BE2C (cell line): ENCODE measurements at regions not wholly inside any gene's neighbourhood (a gene's known extent, or its start where the extent isn't known, plus 50 kb on each side); places are given as distances from the start of the nearest gene placed in this dataset.

Source experiments
- DNase-seq: peaks from one replicate; pipeline ENCODE4 v3.0.0-alpha.2; 2020
- H3K27me3 ChIP-seq: fragments of 250-450 bp; sonication (Bioruptor Pico); 2 replicates; pipeline ENCODE4 v1.5.1; 2020; ENCODE audit warnings: mild to moderate bottlenecking
- H3K36me3 ChIP-seq: fragments of 250-450 bp; sonication (Bioruptor Pico); 2 replicates; pipeline ENCODE4 v1.5.1; 2020; ENCODE audit warnings: mild to moderate bottlenecking
- H3K4me1 ChIP-seq: fragments of 250-450 bp; sonication (Bioruptor Pico); 2 replicates; pipeline ENCODE4 v1.5.1; 2020
- H3K4me3 ChIP-seq: 2 replicates; pipeline ENCODE4 v1.5.1; 2011; ENCODE audit warnings: low read depth, low read length
- H3K9me3 ChIP-seq: fragments of 250-450 bp; sonication (Bioruptor Pico); 2 replicates; pipeline ENCODE4 v1.5.1; 2020
- TF ChIP-seq, protein P1 (sequence below): IDR thresholded peaks from 2 replicates; pipeline ENCODE4 v1.5.1; 2012; ENCODE audit warnings: mild to moderate bottlenecking, low read depth, low read length

GRCh38 chr3:1907911-1908310, 190.8 kb upstream of the CNTN4 start:
- no peaks in the 10 kb centered on the region for H3K4me1 ChIP-seq
- H3K36me3 ChIP-seq = no peaks in the 10 kb centered on the region
- no peak for DNase-seq
- H3K4me3 ChIP-seq = no peak overlapping the region
- H3K27me3 ChIP-seq = no peaks in the 10 kb centered on the region
- TF ChIP-seq, protein P1, sequence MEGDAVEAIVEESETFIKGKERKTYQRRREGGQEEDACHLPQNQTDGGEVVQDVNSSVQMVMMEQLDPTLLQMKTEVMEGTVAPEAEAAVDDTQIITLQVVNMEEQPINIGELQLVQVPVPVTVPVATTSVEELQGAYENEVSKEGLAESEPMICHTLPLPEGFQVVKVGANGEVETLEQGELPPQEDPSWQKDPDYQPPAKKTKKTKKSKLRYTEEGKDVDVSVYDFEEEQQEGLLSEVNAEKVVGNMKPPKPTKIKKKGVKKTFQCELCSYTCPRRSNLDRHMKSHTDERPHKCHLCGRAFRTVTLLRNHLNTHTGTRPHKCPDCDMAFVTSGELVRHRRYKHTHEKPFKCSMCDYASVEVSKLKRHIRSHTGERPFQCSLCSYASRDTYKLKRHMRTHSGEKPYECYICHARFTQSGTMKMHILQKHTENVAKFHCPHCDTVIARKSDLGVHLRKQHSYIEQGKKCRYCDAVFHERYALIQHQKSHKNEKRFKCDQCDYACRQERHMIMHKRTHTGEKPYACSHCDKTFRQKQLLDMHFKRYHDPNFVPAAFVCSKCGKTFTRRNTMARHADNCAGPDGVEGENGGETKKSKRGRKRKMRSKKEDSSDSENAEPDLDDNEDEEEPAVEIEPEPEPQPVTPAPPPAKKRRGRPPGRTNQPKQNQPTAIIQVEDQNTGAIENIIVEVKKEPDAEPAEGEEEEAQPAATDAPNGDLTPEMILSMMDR = no peak
- no peaks in the 10 kb centered on the region for H3K9me3 ChIP-seq

- DNase-seq = no peak
- TF ChIP-seq, protein P1 = no peak
- no peaks in the 10 kb centered on the region for H3K27me3 ChIP-seq
- no peak overlapping the region for H3K4me3 ChIP-seq
- no peaks in the 10 kb centered on the region for H3K9me3 ChIP-seq
- H3K36me3 ChIP-seq = no peaks in the 10 kb centered on the region
- H3K4me1 ChIP-seq = no peaks in the 10 kb centered on the region
These were observed 189.8 kb upstream of the CNTN4 start for GRCh38 chr3:1908651-1909445.

DNA sequence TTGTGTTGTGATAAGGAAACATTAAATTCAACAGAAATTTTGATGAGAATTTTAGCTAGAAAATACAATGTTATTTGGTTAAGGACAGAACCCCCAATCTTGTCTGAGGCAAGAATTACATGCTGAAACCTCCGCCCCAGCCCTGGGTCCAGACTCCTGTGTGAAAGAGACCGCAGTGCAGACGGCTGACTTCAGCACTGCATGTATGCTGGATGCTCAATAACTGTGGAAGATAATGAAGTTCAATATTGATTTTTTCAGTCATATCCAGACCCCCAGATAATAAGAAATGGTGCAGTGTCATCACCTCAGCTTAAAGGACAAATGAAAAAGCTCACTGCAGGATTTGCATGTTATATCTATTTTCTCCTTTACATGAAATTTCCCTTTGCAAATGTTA, 188.3 kb upstream of the CNTN4 start:
- TF ChIP-seq, protein P1 = no peak
- no peaks in the 10 kb centered on the region for H3K27me3 ChIP-seq
- no peaks in the 10 kb centered on the region for H3K9me3 ChIP-seq
- H3K36me3 ChIP-seq = no peaks in the 10 kb centered on the region
- no peaks in the 10 kb centered on the region for H3K4me1 ChIP-seq
- DNase-seq = no peak
- H3K4me3 ChIP-seq = no peak overlapping the region

- TF ChIP-seq, protein P1 = no peak
- Histone ChIP-seq H3K9me3 (no peaks in the 10 kb centered on the region), H3K4me3 (no peak overlapping the region), H3K4me1 (no peaks in the 10 kb centered on the region), H3K27me3 (no peaks in the 10 kb centered on the region), H3K36me3 (no peaks in the 10 kb centered on the region)
- no peak for DNase-seq
These were observed 168.8 kb upstream of the CNTN4 start for GRCh38 chr3:1929788-1930414.

- TF ChIP-seq, protein P1 = no peak
- H3K27me3 ChIP-seq = no peaks in the 10 kb centered on the region
- no peak for DNase-seq
- no peaks in the 10 kb centered on the region for H3K4me1 ChIP-seq
- no peak overlapping the region for H3K4me3 ChIP-seq
- H3K9me3 ChIP-seq = no peaks in the 10 kb centered on the region
- H3K36me3 ChIP-seq = no peaks in the 10 kb centered on the region
These were observed 159.7 kb upstream of the CNTN4 start for GRCh38 chr3:1938975-1939374.

GRCh38 chr3:1942781-1943180, 155.9 kb upstream of the CNTN4 start:
- Histone ChIP-seq H3K27me3 (no peaks in the 10 kb centered on the region), H3K4me3 (no peak overlapping the region), H3K4me1 (no peaks in the 10 kb centered on the region), H3K36me3 (no peaks in the 10 kb centered on the region), H3K9me3 (no peaks in the 10 kb centered on the region)
- TF ChIP-seq, protein P1 = no peak
- no peak for DNase-seq
